ENCODE measurements at regions not wholly inside any gene's neighbourhood (a gene's known extent, or its start where the extent isn't known, plus 50 kb on each side); places are given as distances from the start of the nearest gene placed in this dataset.

DNA sequence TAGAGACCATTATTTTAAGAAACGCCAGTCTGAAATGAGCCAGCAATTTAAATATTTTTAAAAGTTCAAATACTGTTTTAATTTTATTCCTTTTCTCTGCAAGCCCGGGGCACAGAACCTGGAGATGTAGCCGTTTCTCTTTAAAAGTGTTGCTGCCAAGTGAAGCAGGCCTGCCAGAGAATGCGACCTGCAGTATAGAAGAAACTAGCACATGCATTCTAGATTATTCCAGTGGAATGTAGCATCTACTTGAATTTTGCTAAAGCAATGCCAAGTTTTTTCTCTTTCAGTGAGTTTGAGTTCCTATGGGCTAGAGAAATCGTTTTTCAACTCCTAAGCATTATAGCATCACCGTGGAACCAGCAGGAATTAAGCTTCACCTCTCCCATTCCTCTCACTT is 101.3 kb downstream of the QRSL1 start:
- TF ChIP-seq FOXM1 (IDR thresholded peaks at IDR 0.05; ENCODE audit: borderline replicate concordance, low read depth) (no peak), TCF12 (IDR thresholded peaks at IDR 0.05; ENCODE audit: low read depth) (no peak), RAD21 (IDR thresholded peaks at IDR 0.05; ENCODE audit: low read depth) (no peak), EP300 (IDR thresholded peaks at IDR 0.05; ENCODE audit: borderline replicate concordance) (no peak), TEAD4 (IDR thresholded peaks at IDR 0.05) (no peak), NFIC (IDR thresholded peaks at IDR 0.05) (no peak), REST (IDR thresholded peaks at IDR 0.05; ENCODE audit: low read depth) (no peak), TAF1 (IDR thresholded peaks at IDR 0.05; ENCODE audit: low read depth) (no peak), EGR1 (IDR thresholded peaks at IDR 0.05) (no peak), YY1 (IDR thresholded peaks at IDR 0.05; ENCODE audit: low read depth) (no peak), CREB1 (IDR thresholded peaks at IDR 0.05; ENCODE audit: low read depth) (no peak), ZBTB7A (IDR thresholded peaks at IDR 0.05; ENCODE audit: low read depth) (no peak)
- TF ChIP-seq, protein P1, sequence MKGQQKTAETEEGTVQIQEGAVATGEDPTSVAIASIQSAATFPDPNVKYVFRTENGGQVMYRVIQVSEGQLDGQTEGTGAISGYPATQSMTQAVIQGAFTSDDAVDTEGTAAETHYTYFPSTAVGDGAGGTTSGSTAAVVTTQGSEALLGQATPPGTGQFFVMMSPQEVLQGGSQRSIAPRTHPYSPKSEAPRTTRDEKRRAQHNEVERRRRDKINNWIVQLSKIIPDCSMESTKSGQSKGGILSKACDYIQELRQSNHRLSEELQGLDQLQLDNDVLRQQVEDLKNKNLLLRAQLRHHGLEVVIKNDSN (IDR thresholded peaks at IDR 0.05), result no peak

DNA sequence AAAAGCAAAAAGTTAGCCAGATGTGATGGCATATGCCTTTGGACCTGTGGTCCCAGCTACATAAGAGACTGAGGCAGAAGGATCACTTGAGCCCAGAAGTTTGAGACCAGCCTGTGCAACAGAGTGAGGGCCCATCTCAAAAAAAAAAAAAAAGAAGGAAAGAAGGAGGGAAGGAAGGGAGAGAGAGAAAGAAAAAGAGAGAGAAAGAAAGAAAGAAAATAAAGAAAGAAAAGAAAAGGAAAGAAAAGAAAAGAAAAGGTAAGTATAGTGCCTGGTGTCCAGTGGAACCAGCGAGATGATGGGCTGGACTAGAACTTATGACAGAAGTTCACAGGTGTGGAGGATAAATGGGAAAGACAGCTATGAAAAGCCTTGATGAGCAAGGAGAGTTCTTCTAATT is 100.9 kb downstream of the QRSL1 start:
- TF ChIP-seq TAF1 (IDR thresholded peaks at IDR 0.05; ENCODE audit: low read depth) (no peak), YY1 (IDR thresholded peaks at IDR 0.05; ENCODE audit: low read depth) (no peak), TCF12 (IDR thresholded peaks at IDR 0.05; ENCODE audit: low read depth) (no peak), REST (IDR thresholded peaks at IDR 0.05; ENCODE audit: low read depth) (no peak), NFIC (IDR thresholded peaks at IDR 0.05) (no peak), CREB1 (IDR thresholded peaks at IDR 0.05; ENCODE audit: low read depth) (no peak), FOXM1 (IDR thresholded peaks at IDR 0.05; ENCODE audit: borderline replicate concordance, low read depth) (no peak), CEBPB (IDR thresholded peaks at IDR 0.05) (no peak), TEAD4 (IDR thresholded peaks at IDR 0.05) (no peak), ZBTB7A (IDR thresholded peaks at IDR 0.05; ENCODE audit: low read depth) (no peak), EP300 (IDR thresholded peaks at IDR 0.05; ENCODE audit: borderline replicate concordance) (no peak), EGR1 (IDR thresholded peaks at IDR 0.05) (no peak), RAD21 (IDR thresholded peaks at IDR 0.05; ENCODE audit: low read depth) (no peak)
- TF ChIP-seq, protein P1 (IDR thresholded peaks at IDR 0.05), result no peak
- TF ChIP-seq, protein P2, sequence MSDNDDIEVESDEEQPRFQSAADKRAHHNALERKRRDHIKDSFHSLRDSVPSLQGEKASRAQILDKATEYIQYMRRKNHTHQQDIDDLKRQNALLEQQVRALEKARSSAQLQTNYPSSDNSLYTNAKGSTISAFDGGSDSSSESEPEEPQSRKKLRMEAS (IDR thresholded peaks at IDR 0.05), result no peak

DNA sequence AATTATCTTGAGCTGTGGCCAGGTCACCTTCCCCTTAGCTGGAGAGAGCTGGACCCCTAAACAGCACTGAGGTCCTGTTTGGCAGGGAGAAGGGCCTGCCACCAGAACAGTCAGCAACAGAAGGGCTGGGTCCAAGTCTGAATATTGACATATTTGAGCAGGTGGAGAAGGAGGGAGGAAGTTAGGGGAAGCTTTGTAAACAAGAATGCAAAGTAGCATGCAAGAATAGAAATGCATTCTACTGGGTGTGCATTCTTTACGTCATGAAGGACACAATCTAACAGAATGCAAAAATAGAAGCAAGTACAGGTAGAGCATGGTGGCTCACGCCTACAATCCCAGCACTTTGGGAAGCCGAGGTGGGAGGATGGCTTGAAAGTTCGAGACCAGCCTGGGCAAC is 100.5 kb downstream of the QRSL1 start:
- TF ChIP-seq ZBTB7A (IDR thresholded peaks at IDR 0.05; ENCODE audit: low read depth) (no peak), YY1 (IDR thresholded peaks at IDR 0.05; ENCODE audit: low read depth) (no peak)

DNA sequence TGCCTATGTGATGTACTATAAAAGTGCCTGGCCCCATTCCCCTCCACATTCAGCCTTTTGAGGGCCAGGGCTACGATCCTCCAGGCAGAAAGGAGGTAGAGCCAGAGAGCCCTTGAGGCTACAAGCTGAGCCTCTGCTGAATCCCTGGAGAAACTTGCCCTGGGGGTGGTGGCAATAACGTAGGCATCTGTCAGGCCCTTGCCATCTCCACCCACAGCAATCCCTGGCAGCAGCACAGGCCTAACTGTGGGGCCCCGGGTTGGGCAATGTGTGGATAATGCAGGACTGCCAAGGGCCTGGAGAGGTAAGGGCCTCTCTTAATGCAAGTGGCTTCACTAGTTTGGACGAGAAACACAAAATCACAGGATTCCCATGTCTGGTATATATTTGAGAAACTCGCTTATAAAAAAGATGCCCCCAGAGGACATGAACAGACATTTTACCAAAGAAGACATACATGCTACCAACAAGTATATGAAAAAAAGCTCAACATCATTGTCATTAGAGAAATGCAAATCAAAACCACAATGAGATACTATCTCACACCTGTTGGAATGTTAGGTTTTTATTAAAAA is 99.0 kb downstream of the QRSL1 start:
- TF ChIP-seq, protein P1 (IDR thresholded peaks at IDR 0.05), result no peak
- TF ChIP-seq CEBPB (IDR thresholded peaks at IDR 0.05) (no peak), TAF1 (IDR thresholded peaks at IDR 0.05; ENCODE audit: low read depth) (no peak), RAD21 (IDR thresholded peaks at IDR 0.05; ENCODE audit: low read depth) (no peak), NFIC (IDR thresholded peaks at IDR 0.05) (no peak), EP300 (IDR thresholded peaks at IDR 0.05; ENCODE audit: borderline replicate concordance) (no peak), CREB1 (IDR thresholded peaks at IDR 0.05; ENCODE audit: low read depth) (no peak), ZBTB7A (IDR thresholded peaks at IDR 0.05; ENCODE audit: low read depth) (no peak), REST (IDR thresholded peaks at IDR 0.05; ENCODE audit: low read depth) (no peak), EGR1 (IDR thresholded peaks at IDR 0.05) (no peak), YY1 (IDR thresholded peaks at IDR 0.05; ENCODE audit: low read depth) (no peak), TCF12 (IDR thresholded peaks at IDR 0.05; ENCODE audit: low read depth) (no peak), FOXM1 (IDR thresholded peaks at IDR 0.05; ENCODE audit: borderline replicate concordance, low read depth) (no peak), TEAD4 (IDR thresholded peaks at IDR 0.05) (no peak)
- TF ChIP-seq, protein P2 (IDR thresholded peaks at IDR 0.05), result no peak

Data from Ishikawa (cell line).